Kasumi-1 (cell line): ENCODE measurements at regions not wholly inside any gene's neighbourhood (a gene's known extent, or its start where the extent isn't known, plus 50 kb on each side); places are given as distances from the start of the nearest gene placed in this dataset.

ENCODE experiments used
- DNase-seq, 2 experiments: peaks; one replicate each; lab custom pipeline; 2025; lab: John Stamatoyannopoulos, UW

- no peak for DNase-seq
Observed at GRCh38 chr18:75531851-75532459, 104.5 kb upstream of the SMIM21 start.

- no peak for DNase-seq
Observed at GRCh38 chr18:75531212-75531850, 103.8 kb upstream of the SMIM21 start.

- DNase-seq, result no peak
Observed at GRCh38 chr18:75530566-75531211, 103.2 kb upstream of the SMIM21 start.

GRCh38 chr18:75530118-75530517, 102.6 kb upstream of the SMIM21 start:
- no peak for DNase-seq

GRCh38 chr18:75529394-75529793, 101.9 kb upstream of the SMIM21 start:
- no peak for DNase-seq

GRCh38 chr18:75527848-75528685, 100.6 kb upstream of the SMIM21 start:
- no peak for DNase-seq

- no peak for DNase-seq
Observed at GRCh38 chr18:75526038-75526437, 98.5 kb upstream of the SMIM21 start.

- DNase-seq, result no peak
Observed at GRCh38 chr18:75525331-75525730, 97.8 kb upstream of the SMIM21 start.

GRCh38 chr18:75524841-75525240, 97.3 kb upstream of the SMIM21 start:
- no peak for DNase-seq

- no peak for DNase-seq
Observed at GRCh38 chr18:75524181-75524580, 96.7 kb upstream of the SMIM21 start.

GRCh38 chr18:75521816-75522215, 94.3 kb upstream of the SMIM21 start:
- DNase-seq, result no peak

GRCh38 chr18:75518007-75518406, 90.5 kb upstream of the SMIM21 start:
- no peak for DNase-seq

GRCh38 chr18:75517286-75517685, 89.8 kb upstream of the SMIM21 start:
- DNase-seq, result no peak

- no peak for DNase-seq
Observed at GRCh38 chr18:75507636-75508035, 80.1 kb upstream of the SMIM21 start.

- no peak for DNase-seq
Observed at GRCh38 chr18:75506913-75507312, 79.4 kb upstream of the SMIM21 start.

- no peak for DNase-seq
Observed at GRCh38 chr18:75504469-75504868, 77.0 kb upstream of the SMIM21 start.

GRCh38 chr18:75503615-75504014, 76.1 kb upstream of the SMIM21 start:
- DNase-seq, result no peak

GRCh38 chr18:75502286-75502685, 74.8 kb upstream of the SMIM21 start:
- no peak for DNase-seq

GRCh38 chr18:75500545-75500944, 73.0 kb upstream of the SMIM21 start:
- DNase-seq, result no peak

GRCh38 chr18:75497576-75498235, 70.2 kb upstream of the SMIM21 start:
- DNase-seq, result no peak

- DNase-seq, result no peak
Observed at GRCh38 chr18:75496151-75496550, 68.6 kb upstream of the SMIM21 start.

GRCh38 chr18:75492852-75493251, 65.3 kb upstream of the SMIM21 start:
- DNase-seq, result no peak
